Erythroblast (primary cell): ENCODE measurements at regions not wholly inside any gene's neighbourhood (a gene's known extent, or its start where the extent isn't known, plus 50 kb on each side); places are given as distances from the start of the nearest gene placed in this dataset.
"Not testable (repeated sequence)": the region's sequence is repeated elsewhere in the genome, so short reads cannot be mapped to it uniquely, and the experiment has no call there.

Experiments used
- DNase-seq, 2 experiments: peaks; one replicate each; lab custom pipeline; 2025; lab: John Stamatoyannopoulos, UW
- GATA1 ChIP-seq: IDR thresholded peaks from 2 replicates; pipeline ENCODE4 v1.6.1; 2011; ENCODE audit warnings: low read depth, mild to moderate bottlenecking, control low read depth, low read length, moderate library complexity
- POLR2A ChIP-seq: IDR thresholded peaks from 2 replicates; pipeline ENCODE4 v1.6.1; 2011; ENCODE audit warnings: mild to moderate bottlenecking, low read length

DNA sequence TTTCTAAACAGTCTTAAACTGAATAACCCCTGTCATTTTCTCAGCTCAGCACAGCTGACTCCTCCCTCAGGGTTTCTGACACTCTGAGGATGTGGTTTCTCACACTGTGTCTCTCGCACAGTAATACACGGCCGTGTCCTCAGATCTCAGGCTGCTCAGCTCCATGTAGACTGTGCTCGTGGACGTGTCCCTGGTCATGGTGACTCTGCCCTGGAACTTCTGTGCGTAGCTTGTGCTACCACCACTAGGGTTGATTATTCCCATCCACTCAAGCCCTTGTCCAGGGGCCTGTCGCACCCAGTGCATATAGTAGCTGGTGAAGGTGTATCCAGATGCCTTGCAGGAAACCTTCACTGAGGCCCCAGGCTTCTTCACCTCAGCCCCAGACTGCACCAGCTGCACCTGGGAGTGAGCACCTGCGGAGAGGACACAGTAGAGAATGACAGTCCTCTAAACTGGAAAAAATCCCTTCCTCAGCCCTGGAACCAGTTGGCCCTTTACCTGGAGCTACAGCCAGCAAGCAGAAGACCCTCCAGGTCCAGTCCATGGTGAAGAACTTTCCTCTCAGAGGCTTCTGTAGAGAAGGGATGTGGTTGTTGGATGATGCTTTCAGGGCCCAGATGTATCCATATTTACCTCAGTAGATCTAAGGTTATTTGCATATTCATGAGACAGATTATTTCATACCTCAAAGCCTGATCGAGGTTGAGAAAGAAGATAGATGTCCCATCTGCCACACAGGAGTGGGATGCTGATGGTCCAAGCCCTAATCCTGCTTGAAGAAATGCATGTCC lies 984.8 kb downstream of the TMEM121 start:
- TF ChIP-seq GATA1 (no peak), POLR2A (no peak)

DNA sequence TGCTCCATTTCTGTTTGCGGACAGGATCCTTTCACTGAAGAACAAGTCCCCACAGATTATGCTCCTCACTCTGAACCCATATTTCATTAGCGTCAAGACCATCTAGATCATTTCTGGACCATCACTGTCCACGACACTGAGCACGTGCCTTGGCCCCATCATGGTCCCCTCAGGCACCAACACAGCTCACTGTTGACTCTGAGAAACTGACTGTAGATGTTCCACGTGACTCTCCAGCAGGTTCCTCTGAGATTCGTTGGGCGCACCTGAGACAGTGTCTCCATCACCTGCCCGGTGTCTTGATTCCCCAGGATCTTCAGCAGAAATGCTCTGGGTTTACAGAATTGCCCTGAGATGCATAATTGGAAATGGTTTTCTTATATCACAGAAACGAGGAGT lies 985.4 kb downstream of the TMEM121 start:
- TF ChIP-seq POLR2A: no peak
- no peak for TF ChIP-seq GATA1
- DNase-seq: no peak

More for the DNA sequence above, 984.8 kb downstream of the TMEM121 start:
- DNase-seq: no peak

DNA sequence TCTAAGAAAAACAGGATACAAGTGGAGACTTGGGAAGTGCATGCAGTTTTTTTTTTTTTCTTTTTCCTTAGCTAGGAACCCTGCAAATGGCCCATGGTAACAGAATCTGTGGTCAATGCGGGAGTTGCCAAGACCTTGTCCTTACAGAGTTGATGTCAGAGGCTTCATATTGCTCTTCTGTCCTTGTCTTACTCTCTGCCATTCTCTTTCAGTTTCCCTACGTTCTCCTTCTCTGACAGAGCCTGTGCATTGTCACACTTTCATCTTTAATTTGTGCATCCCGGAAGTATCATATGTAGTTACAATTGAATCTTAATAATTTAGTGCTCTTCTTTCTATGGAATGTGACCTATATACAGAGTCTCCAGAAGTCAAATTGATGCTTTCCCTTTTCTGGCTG lies 986.9 kb downstream of the TMEM121 start:
- no peak for DNase-seq

DNA sequence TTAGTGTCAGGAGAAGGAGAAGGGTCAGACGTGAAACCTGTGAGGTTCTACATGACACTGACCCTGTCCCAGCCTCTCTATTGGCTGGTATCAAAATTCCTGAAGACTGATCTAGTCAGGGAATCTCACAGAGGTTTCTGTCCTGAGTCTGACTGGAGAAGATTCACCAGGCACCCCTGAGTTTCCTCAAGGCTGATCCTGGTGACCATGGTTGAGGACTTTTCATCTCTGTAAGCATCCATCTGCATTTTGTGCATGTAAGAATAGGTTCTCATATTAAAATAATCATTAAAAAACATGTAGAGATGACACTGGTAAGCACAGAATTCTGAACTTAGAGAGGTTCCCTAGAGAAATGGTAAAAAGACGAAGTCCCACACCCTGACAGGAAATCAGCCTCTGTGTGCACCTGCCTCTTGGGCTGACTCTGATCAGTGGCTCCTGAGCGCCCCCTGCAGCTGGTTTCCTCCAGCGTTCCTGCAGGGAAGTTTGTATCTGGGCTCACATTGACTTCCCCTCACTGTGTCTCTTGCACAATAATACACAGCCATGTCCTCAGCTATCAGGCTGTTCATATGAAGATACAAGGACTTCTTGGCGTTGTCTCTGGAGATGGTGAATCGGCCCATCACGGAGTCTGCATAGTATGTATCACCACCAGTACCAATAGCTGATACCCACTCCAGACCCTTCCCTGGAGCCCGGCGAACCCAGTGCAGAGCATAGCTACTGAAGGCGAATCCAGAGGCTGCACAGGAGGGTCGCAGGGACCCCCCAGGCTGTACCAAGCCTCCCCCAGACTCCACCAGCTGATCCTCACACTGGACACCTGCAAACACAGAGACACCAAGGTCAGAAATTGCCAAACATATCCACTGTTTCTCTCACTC lies 991.9 kb downstream of the TMEM121 start:
- peak in 1 of 2 experiments; percentile 1 for DNase-seq
- TF ChIP-seq GATA1 (no peak), POLR2A (no peak)

More for the DNA sequence above, 986.9 kb downstream of the TMEM121 start:
- TF ChIP-seq GATA1 (no peak), POLR2A (no peak)

DNA sequence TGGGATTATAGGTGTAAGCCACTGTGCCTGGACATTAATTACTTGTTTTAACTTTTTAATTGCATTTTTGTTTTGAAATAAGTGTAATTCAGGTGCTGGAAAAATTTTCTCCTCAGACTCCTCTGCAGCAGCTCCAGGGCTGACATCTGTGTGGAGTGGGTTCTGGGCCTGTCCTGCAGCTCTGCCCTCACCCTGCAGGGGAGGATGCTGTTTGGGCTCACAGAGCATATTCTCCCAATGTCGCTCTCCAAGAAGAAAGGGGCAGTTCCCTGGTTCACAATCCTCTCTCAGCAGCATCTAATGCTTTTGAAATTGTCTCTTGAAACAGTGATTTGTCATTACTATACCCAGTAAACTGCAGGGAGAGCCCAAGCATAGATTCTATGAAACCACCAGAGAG lies 995.7 kb downstream of the TMEM121 start:
- DNase-seq: not testable (repeated sequence)

DNA sequence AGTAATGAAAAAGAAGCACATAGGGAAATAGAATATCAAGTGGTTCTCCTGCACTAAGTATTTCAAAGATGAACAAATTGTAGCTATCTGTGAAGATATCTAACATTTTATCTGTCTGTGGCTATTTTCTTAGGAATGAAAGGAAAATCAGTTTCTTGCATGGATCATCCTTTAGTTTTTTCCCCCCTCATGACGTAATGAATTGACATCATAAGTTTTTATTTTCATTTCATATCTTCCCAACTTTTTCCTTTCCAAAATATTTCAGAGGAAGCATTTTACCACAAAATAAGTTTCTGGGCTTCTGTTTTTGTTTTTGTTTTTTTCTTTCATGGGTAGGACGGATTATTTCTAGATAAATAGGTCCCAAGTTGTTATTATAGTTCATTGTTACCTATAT lies 996.6 kb downstream of the TMEM121 start:
- DNase-seq: no peak
- TF ChIP-seq GATA1 (no peak), POLR2A (no peak)

DNA sequence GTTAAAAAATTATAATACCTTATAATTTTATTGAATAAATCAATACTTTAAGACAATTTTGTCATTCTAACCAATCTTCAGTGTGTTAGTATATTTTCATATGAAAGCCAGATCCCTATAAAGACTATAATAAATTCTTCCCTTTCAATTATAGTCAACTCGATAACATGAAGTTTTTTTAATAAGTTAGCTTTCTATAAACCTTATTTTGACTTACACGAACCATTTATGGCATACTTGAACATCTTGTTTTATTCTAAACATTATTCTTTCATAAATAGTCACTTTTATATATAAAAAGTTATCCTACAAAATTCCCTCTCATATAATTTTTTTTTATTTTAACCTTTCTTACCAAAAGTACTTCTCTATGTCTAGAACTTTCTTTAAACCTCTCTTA lies 1002.3 kb downstream of the TMEM121 start:
- TF ChIP-seq POLR2A (no peak), GATA1 (no peak)
- DNase-seq: no peak

DNA sequence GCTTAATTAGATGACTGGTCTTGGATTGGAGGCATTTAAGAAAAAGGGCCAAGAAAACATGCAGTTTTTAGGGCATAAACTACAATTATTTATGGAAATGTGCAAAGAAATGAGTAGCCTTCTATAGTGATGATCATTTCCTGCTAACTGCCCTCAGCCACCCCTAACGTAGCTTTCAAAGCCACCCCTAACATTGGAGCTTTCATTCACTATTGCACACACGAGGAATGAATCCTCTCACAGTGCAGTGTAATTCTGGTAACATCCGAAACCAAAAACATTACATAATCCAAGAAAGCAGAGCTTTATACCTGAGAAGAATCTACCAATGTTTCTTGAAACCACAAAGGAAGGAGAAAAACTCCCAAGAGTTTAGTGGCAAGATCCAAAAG lies 1003.6 kb downstream of the TMEM121 start:
- no peak for TF ChIP-seq GATA1
- TF ChIP-seq POLR2A: no peak

DNA sequence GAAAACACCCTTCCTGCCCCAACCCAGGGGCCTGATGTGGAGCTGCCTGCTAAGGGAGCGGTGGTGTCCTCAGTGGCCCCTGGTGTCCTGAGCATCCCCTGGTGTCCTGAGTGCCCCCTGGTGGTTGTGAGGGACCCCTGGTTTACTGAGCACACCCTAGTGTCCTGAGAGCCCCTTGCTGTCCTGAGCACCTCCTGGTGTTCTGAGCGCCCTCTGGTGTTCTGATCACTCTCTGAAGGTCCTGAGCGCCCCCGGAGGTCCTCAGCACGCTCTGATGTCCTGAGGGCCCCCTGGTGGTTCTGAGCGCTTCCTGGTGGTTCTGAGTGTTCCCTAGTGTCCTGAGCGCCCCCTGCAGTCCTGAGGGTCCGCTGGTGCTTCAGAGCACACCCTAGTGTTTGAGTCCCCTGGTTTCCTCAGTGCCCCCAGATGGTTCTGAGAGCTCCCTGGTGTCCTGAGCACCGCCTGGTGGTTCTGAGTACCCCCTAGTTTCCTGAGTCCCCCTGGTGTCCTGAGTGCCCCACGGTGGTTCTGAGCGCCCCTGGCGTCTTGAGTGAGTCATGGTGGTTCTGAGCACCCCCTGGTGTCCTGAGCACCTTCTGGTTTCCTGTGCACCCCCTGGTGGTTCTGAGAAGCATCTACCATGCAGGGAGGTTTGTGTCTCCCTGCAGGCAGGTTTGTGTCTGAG lies 1004.2 kb downstream of the TMEM121 start:
- no peak for TF ChIP-seq POLR2A
- no peak for TF ChIP-seq GATA1
- DNase-seq: peak; percentile 7 to 15

More for the DNA sequence above, 1003.6 kb downstream of the TMEM121 start:
- no peak for DNase-seq

DNA sequence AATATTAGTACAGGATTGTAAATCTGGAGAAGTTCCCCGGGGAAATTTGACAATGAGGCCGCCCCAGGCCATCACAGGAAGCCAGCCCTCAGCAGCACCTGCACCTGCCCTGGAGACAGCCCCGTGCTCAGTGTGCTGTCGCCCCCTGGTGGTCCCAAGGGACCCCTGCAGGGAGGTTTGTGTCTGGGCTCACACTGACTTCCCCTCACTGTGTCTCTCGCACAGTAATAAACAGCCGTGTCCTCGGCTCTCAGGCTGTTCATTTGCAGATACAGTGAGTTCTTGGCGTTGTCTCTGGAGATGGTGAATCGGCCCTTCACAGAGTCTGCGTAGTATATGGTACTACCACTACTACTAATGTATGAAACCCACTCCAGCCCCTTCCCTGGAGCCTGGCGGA lies 1011.2 kb downstream of the TMEM121 start:
- DNase-seq: not testable (repeated sequence)

DNA sequence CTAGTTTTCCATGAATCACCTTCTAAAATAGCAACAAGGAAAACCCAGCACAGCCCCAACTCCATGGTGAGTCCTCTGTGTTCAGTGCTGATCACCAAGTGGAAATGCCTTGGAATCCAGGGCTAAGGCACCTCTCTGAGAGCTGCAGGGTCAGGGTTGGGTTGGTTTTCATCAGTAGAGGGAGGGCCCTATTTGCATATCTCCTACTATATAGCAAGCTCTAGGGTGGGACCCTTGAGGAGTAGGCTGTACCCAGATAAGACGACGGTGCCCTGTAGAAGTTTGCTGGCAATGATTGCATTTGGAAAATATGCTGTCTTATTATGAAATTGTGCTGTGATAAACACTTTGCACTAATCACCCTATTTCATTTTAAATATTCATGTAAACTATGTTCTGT lies 1011.8 kb downstream of the TMEM121 start:
- no peak for DNase-seq
- TF ChIP-seq GATA1 (no peak), POLR2A (no peak)

DNA sequence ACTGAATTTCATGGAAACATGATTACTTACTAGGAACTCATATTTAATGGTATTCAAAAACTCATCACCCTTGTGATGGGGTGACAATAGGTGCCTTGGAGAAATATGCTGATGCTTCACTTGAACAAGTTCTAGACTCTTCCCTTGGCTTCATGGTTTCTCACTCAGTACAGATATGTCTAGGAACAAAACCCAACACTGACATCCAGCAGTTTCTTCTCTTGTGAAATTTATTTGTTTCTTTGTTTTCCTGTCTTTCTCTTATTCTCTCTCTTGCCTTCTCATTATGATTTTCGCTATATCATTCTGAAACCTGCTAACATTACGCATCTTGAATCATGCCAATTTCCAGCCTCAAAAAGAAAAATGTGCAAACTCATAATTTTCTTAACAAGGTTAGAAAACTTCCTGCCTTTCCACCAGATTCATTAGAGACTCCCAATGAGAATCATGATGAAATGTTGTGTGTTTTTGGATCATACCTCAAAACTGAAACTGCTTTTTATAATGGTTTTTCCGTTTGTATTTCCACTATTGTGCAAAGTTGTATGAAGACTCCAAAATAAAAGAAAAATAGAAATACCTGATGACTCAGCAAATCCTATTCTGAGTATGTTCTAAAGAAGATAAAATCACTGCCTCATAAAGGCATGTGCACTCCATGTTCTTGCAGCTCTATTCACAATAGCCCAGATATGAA lies 1021.5 kb downstream of the TMEM121 start:
- no peak for TF ChIP-seq POLR2A
- TF ChIP-seq GATA1: no peak
- no peak for DNase-seq

DNA sequence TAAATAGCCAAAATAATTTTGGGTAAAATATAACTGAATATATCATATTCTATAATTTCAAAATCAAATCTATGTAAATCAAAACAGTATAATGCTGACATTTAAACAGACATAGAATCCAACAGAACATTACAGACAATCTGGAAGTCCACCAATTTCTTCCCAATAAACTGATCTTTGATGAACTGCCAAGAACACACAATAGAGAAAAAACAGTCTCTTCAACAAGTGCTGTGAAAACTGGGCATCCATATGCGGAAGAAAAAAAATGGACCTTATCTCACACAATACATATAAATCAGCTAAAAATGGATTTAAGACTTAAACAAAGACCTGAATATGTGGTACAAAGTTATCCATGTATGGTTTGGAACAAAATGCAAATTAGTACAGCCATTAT lies 1022.7 kb downstream of the TMEM121 start:
- TF ChIP-seq GATA1 (no peak), POLR2A (no peak)
- no peak for DNase-seq

DNA sequence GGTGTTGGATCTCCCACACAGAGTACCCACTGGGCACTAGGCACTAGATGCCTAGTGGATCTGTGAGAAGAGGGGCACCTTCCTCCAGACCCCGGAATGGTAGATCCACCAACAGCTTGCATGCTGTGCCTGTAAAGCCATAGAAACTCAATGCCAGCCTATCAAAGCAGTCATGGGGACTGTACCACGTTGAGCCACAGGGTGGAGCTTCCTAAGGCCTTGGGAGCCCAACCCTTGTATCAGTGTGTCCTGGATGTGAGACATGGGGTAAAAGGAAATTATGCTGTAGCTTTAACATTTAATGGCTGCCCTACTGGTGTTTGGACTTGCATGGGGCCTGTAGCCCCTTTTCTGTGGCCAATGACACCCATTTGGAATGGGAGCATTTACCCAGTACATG lies 1024.9 kb downstream of the TMEM121 start:
- DNase-seq: no peak
- TF ChIP-seq GATA1 (no peak), POLR2A (no peak)

DNA sequence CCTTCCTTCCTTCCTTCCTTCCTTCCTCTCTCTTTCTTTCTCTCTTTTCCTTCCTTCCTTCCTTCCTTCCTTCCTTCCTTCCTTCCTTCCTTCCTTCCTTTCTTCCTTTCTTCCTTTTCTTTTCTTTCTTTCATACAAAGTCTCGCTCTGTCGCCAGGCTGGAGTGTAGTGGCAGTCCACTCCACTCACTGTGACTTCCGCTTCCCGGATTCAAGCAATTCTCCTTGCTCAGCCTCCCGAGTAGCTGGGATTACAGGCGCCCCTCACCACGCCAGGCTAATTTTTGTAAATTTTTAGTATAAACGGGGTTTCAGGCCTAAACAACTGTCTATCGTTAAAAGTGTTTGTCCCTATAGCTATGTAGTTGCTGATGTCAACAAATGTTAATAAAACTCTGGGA lies 1029.8 kb downstream of the TMEM121 start:
- DNase-seq: not testable (repeated sequence)
